Heart left ventricle (tissue), 13 donors: ENCODE measurements at regions not wholly inside any gene's neighbourhood (a gene's known extent, or its start where the extent isn't known, plus 50 kb on each side); places are given as distances from the start of the nearest gene placed in this dataset.

Experiments used
- CTCF ChIP-seq, 12 donors: fragments of 200-600 bp; sonication (generic) in 4 of 12; IDR thresholded peaks; one replicate each; pipeline versions ENCODE4 v1.5.0 to v1.8.0; 2018 to 2022; ENCODE audit warnings: antibody characterized with exemption in 12 of 12, mild to moderate bottlenecking in 5 of 12
- POLR2A ChIP-seq, 2 donors: fragments of 450-650 bp; IDR thresholded peaks; one replicate each; pipeline ENCODE4 v1.6.1; 2017; ENCODE audit warnings: antibody characterized with exemption in 2 of 2, mild to moderate bottlenecking in 2 of 2, moderate library complexity in 2 of 2
- donor health status: ischemic (EF 13 %, LVEDD 7.1; RV severe dilation, severe dysfunction).
- donor health status: DM: no; HTN: yes; CAD: no.
- donor health status: DM: no; HTN: no; CAD: no.
- donor health status: ischemic (EF 25% LVEDD 6.9; RV normal size, moderate dysfunction).
- donor health status: ischemic (EF 25% LVEDD 5.7; RV mildly dilated, moderate dysfunction).
- donor health status: ischemic (EF 35%, LVEDD 5.7; RV mildly dilated, moderate dysfunction).
- donor health status: nonischemic (EF 11% LVEDD 7.7; RV severe dilation, severe dysfunction).
- donor health status: DM: yes; HTN: yes; CAD: no.
- donor health status: PGD.
- donor health status: ischemic (EF 29% LVEDD 5.4; RV normal size, mild dysfunction).
- donor health status: nonischemic (EF 23%, LVEDD 6.1; RV moderate dilation, normal function).

GRCh38 chr2:65880436-65880835 is 448.0 kb upstream of the SPRED2 start:
- TF ChIP-seq CTCF (IDR thresholded peaks at IDR 0.05) (no peak), POLR2A (IDR thresholded peaks at IDR 0.05) (no peak)
